Prostate gland (tissue), 2 donors: ENCODE measurements at regions not wholly inside any gene's neighbourhood (a gene's known extent, or its start where the extent isn't known, plus 50 kb on each side); places are given as distances from the start of the nearest gene placed in this dataset.
"Not testable (repeated sequence)": the region's sequence is repeated elsewhere in the genome, so short reads cannot be mapped to it uniquely, and the experiment has no call there.

Experiments
- DNase-seq: peaks from one replicate; pipeline ENCODE4 v3.0.0-alpha.2; 2019; ENCODE audit warnings: low spot score
- H3K27ac ChIP-seq, 2 donors: fragments of 200-600 bp; sonication (generic); 2 replicates each; pipeline ENCODE4 v1.5.1; 2017 to 2019
- H3K27me3 ChIP-seq: fragments of 200-600 bp; sonication (generic); replicated peaks from 2 replicates; pipeline ENCODE4 v1.5.1; 2019; ENCODE audit not compliant: insufficient read depth
- H3K36me3 ChIP-seq, 2 donors: fragments of 200-600 bp; sonication (generic); 1 replicate in 1 of 2; 2 replicates in 1 of 2; pipeline versions ENCODE4 v1.5.1 to v1.8.1; 2017 to 2019
- H3K4me1 ChIP-seq: fragments of 200-600 bp; sonication (generic); replicated peaks from 2 replicates; pipeline ENCODE4 v1.5.1; 2019
- H3K4me3 ChIP-seq, 2 donors: fragments of 200-600 bp; sonication (generic); 2 replicates each; pipeline ENCODE4 v1.5.1; 2017 to 2019
- H3K9me3 ChIP-seq: fragments of 200-600 bp; sonication (generic); 2 replicates; pipeline ENCODE4 v1.5.1; 2017
- POLR2A ChIP-seq: fragments of 450-650 bp; IDR thresholded peaks from one replicate; pipeline ENCODE4 v1.6.1; 2016; ENCODE audit warnings: antibody characterized with exemption, mild to moderate bottlenecking
- POLR2AphosphoS5 ChIP-seq: sonication (generic); formaldehyde crosslinking; IDR thresholded peaks from one replicate; pipeline ENCODE4 v1.6.1; 2017; ENCODE audit warnings: antibody characterized with exemption
- WGBS: methylation state at CpG from one replicate; pipeline ENCODE4 v1.1.5; 2018; 5-methylcytosine and 5-hydroxymethylcytosine counted together
- intact Hi-C: fragments of 100-400 bp; cut with DNase I; formaldehyde crosslinking; loops from one replicate; pipeline ENCODE4 v1.14.2; 2022
- TF ChIP-seq, protein P1 (sequence below), 4 experiments: fragments of 200-600 bp in 2 of 4; fragments of 450-650 bp in 2 of 4; sonication (generic) in 2 of 4; IDR thresholded peaks; 1 replicate in 3 of 4; 2 replicates in 1 of 4; pipeline ENCODE4 v1.5.1; 2016 to 2019; ENCODE audit warnings: antibody characterized with exemption in 4 of 4, mild to moderate bottlenecking in 2 of 4, moderate library complexity in 2 of 4

DNA sequence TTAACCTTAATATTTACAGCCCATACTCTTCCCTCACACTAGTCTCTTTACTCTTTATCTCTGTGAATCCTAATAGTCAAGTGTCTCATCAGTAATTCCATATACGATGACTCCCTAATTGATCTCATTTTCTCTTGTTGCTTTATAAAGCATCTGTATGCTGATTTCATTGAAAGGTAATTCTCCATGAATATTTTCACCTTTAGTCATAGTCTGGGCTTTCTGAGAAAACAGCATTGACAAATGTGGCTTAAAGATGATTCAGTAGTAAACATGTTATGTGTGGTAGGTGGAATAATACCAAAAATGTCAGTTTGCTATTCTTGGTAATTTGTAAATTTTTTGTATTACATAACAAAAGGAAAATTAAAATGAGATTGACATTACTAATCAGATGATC, 1176.5 kb downstream of the NCAM2 start:
- H3K27me3 ChIP-seq = no peaks in the 10 kb centered on the region
- H3K9me3 ChIP-seq = no peaks in the 10 kb centered on the region
- DNase-seq = no peak
- 91% methylated on average over 1 of the region's 1 CpG for WGBS
- no peak overlapping the region for H3K4me3 ChIP-seq
- intact Hi-C loops = no loop called here
- no peaks in the 10 kb centered on the region for H3K4me1 ChIP-seq
- TF ChIP-seq POLR2A = no peak
- no peak for TF ChIP-seq POLR2AphosphoS5
- TF ChIP-seq, protein P1, sequence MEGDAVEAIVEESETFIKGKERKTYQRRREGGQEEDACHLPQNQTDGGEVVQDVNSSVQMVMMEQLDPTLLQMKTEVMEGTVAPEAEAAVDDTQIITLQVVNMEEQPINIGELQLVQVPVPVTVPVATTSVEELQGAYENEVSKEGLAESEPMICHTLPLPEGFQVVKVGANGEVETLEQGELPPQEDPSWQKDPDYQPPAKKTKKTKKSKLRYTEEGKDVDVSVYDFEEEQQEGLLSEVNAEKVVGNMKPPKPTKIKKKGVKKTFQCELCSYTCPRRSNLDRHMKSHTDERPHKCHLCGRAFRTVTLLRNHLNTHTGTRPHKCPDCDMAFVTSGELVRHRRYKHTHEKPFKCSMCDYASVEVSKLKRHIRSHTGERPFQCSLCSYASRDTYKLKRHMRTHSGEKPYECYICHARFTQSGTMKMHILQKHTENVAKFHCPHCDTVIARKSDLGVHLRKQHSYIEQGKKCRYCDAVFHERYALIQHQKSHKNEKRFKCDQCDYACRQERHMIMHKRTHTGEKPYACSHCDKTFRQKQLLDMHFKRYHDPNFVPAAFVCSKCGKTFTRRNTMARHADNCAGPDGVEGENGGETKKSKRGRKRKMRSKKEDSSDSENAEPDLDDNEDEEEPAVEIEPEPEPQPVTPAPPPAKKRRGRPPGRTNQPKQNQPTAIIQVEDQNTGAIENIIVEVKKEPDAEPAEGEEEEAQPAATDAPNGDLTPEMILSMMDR (IDR thresholded peaks at IDR 0.05) = no peak
- no peak overlapping the region for H3K27ac ChIP-seq
- H3K36me3 ChIP-seq = no peaks in the 10 kb centered on the region

DNA sequence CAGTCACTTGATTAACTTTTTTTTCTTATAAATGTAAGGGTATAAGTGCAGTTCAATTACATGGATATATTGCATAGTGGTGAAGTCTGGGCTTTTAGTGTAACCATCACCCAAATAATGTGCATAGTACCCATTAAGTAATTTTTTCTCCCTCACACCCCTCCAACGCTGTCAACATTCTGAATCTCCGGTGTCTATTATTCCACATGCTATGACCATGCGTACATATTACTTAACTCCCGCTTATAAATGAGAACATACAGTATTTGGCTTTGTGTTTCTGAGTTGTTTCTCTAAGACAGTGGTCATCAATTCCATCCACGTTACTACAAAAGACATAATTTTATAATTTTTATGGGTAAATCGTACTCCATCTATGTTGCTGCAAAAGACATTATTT, 1191.1 kb downstream of the NCAM2 start:
- Histone ChIP-seq H3K4me3 (no peak overlapping the region), H3K27me3 (no peaks in the 10 kb centered on the region), H3K36me3 (no peaks in the 10 kb centered on the region), H3K4me1 (no peaks in the 10 kb centered on the region), H3K27ac (no peak overlapping the region), H3K9me3 (no peaks in the 10 kb centered on the region)
- no peak for DNase-seq
- WGBS = 95% methylated on average over 6 of the region's 6 CpGs
- intact Hi-C loops = no loop called here
- TF ChIP-seq, protein P1 (IDR thresholded peaks at IDR 0.05) = no peak
- TF ChIP-seq POLR2A = no peak
- TF ChIP-seq POLR2AphosphoS5 = no peak

DNA sequence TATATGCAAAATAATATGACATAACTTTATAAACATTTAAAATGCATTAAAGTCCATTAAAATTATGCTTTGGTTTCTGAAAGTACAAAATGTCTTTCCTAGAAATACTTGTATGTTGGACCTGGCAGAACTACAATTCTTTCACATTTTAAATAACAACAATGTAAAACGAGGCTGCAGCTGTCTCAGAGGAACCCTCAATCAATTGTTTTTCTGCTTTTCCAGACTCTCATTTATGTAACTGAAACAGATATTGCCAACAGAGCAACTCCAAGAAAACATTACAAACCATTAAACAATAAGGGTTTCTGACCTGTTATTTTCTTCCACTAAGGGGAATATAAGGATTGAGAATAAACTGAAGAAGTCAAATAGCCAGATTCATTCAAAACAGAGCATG, 1193.4 kb downstream of the NCAM2 start:
- Histone ChIP-seq H3K27ac (no peak overlapping the region), H3K27me3 (no peaks in the 10 kb centered on the region), H3K4me3 (no peak overlapping the region), H3K4me1 (no peaks in the 10 kb centered on the region), H3K9me3 (no peaks in the 10 kb centered on the region), H3K36me3 (no peaks in the 10 kb centered on the region)
- TF ChIP-seq POLR2A (no peak), POLR2AphosphoS5 (no peak)
- TF ChIP-seq, protein P1 (IDR thresholded peaks at IDR 0.05) = no peak
- 32% methylated on average over 1 of the region's 1 CpG for WGBS
- DNase-seq = no peak
- intact Hi-C loops = no loop called here

DNA sequence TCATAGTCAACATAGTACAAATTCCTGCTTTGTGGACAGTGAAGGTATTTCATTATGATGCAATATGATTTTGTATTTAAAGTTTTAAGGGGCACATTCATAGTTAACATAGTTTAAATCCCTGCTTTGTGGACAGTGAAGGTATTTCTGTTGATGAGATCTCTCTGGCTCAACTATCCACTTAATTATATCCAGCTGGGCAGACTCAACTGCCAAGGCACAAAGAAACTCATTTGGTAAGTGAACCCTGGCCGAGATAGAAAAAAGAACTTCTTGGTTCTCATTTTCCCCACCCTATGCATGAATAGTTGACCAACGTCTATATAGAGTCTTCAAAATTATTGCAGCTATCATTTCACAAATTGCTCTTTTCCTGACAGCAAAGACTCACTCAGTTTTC, 1194.6 kb downstream of the NCAM2 start:
- Histone ChIP-seq H3K4me1 (no peaks in the 10 kb centered on the region), H3K27me3 (no peaks in the 10 kb centered on the region), H3K27ac (no peak overlapping the region), H3K36me3 (no peaks in the 10 kb centered on the region), H3K4me3 (no peak overlapping the region), H3K9me3 (no peaks in the 10 kb centered on the region)
- TF ChIP-seq POLR2AphosphoS5 = no peak
- TF ChIP-seq, protein P1 (IDR thresholded peaks at IDR 0.05) = no peak
- no peak for TF ChIP-seq POLR2A
- intact Hi-C loops = no loop called here
- WGBS = 56% methylated on average over 2 of the region's 2 CpGs
- no peak for DNase-seq

- H3K27ac ChIP-seq, H3K27me3 ChIP-seq, H3K9me3 ChIP-seq, intact Hi-C loops, H3K36me3 ChIP-seq, DNase-seq, H3K4me1 ChIP-seq, H3K4me3 ChIP-seq: not testable (repeated sequence)
- WGBS = 95% methylated on average over 6 of the region's 6 CpGs
These were observed 1196.8 kb downstream of the NCAM2 start for GRCh38 chr21:22194986-22195385.
